Tibial nerve (tissue), 4 donors: ENCODE measurements at regions not wholly inside any gene's neighbourhood (a gene's known extent, or its start where the extent isn't known, plus 50 kb on each side); places are given as distances from the start of the nearest gene placed in this dataset.
"Not testable (repeated sequence)": the region's sequence is repeated elsewhere in the genome, so short reads cannot be mapped to it uniquely, and the experiment has no call there.

ENCODE experiments used
- DNase-seq, 2 donors: peaks; one replicate each; pipeline ENCODE4 v3.0.0-alpha.2; 2019; ENCODE audit warnings: low spot score in 2 of 2
- H3K27ac ChIP-seq, 4 donors: fragments of 200-600 bp; sonication (generic) in 3 of 4; one replicate each; pipeline ENCODE4 v1.5.1; 2017 to 2019; ENCODE audit warnings: mild to moderate bottlenecking in 1 of 4
- H3K27me3 ChIP-seq, 2 donors: fragments of 200-600 bp; sonication (generic) in 1 of 2; one replicate each; pipeline versions ENCODE4 v1.5.1 to v1.6.0; 2017 to 2019
- H3K36me3 ChIP-seq, 3 donors: fragments of 200-600 bp; sonication (generic); one replicate each; pipeline ENCODE4 v1.5.1; 2018 to 2019
- H3K4me1 ChIP-seq, 4 donors: fragments of 200-600 bp; sonication (generic) in 3 of 4; one replicate each; pipeline ENCODE4 v1.5.1; 2017 to 2019
- H3K4me3 ChIP-seq, 4 donors: fragments of 200-600 bp; sonication (generic) in 3 of 4; one replicate each; pipeline ENCODE4 v1.5.1; 2017 to 2019; ENCODE audit warnings: mild to moderate bottlenecking in 1 of 4, moderate library complexity in 1 of 4
- H3K9me3 ChIP-seq, 4 donors: fragments of 200-600 bp; sonication (generic) in 3 of 4; one replicate each; pipeline ENCODE4 v1.5.1; 2017 to 2019
- CTCF ChIP-seq, 5 experiments: fragments of 200-600 bp in 3 of 5; fragments of 450-650 bp in 2 of 5; sonication (generic) in 3 of 5; IDR thresholded peaks; one replicate each; pipeline ENCODE4 v1.5.1; 2016 to 2019; ENCODE audit warnings: antibody characterized with exemption in 5 of 5, mild to moderate bottlenecking in 3 of 5, moderate library complexity in 2 of 5
- EP300 ChIP-seq, 2 donors: sonication (generic); formaldehyde crosslinking; IDR thresholded peaks; one replicate each; pipeline ENCODE4 v1.6.1; 2017; ENCODE audit warnings: antibody characterized with exemption in 2 of 2, mild to moderate bottlenecking in 1 of 2
- POLR2A ChIP-seq, 2 donors: fragments of 450-650 bp; IDR thresholded peaks; one replicate each; pipeline ENCODE4 v1.6.1; 2017; ENCODE audit warnings: antibody characterized with exemption in 2 of 2, mild to moderate bottlenecking in 2 of 2, moderate library complexity in 2 of 2
- whole genome bisulfite sequencing, 2 donors: methylation state at CpG; one replicate each; pipeline ENCODE4 v1.1.5; 2018; 5-methylcytosine and 5-hydroxymethylcytosine counted together

GRCh38 chrX:46179748-46180147 is 365.5 kb downstream of the ZNF674 start:
- Histone ChIP-seq H3K27me3 (no peaks in the 10 kb centered on the region), H3K27ac (no peak overlapping the region), H3K4me1 (no peaks in the 10 kb centered on the region), H3K9me3 (no peaks in the 10 kb centered on the region), H3K4me3 (no peak overlapping the region), H3K36me3 (no peaks in the 10 kb centered on the region)
- no peak for DNase-seq
- 40 to 70% methylated on average over 1 to 3 of the region's 3 CpGs for WGBS, 2 donors
- TF ChIP-seq POLR2A (IDR thresholded peaks at IDR 0.05) (no peak), CTCF (IDR thresholded peaks at IDR 0.05) (no peak), EP300 (IDR thresholded peaks at IDR 0.05) (no peak)

- WGBS, 2 donors = 47 to 77% methylated on average over 1 of the region's 1 CpG
- H3K36me3 ChIP-seq = no peaks in the 10 kb centered on the region
- H3K4me1 ChIP-seq = no peaks in the 10 kb centered on the region
- no peaks in the 10 kb centered on the region for H3K9me3 ChIP-seq
- H3K4me3 ChIP-seq = no peak overlapping the region
- no peak for DNase-seq
- no peak overlapping the region for H3K27ac ChIP-seq
- TF ChIP-seq EP300 (IDR thresholded peaks at IDR 0.05) (no peak), CTCF (IDR thresholded peaks at IDR 0.05) (no peak), POLR2A (IDR thresholded peaks at IDR 0.05) (no peak)
- no peaks in the 10 kb centered on the region for H3K27me3 ChIP-seq
Measured at GRCh38 chrX:46178763-46179162, 366.5 kb downstream of the ZNF674 start.

DNA sequence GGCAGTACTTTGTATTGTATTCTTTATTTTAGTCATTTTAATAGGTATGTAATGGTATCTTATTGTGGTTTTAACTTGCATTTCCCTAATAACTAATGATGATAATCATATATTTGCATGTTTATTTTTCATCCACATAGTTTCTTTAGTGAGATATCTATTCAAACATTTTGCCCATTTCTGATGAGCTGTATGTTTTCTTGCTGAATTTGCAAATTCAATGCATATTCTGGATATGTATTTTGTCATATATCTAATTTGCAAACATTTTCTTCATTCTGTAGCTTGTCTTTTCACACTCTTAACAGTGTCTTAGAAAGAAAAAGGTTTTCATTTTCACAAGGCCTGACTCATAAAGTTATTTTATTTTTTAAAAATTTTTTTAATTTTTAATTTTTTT is 372.1 kb downstream of the ZNF674 start:
- Histone ChIP-seq H3K27ac (no peak overlapping the region), H3K36me3 (no peaks in the 10 kb centered on the region), H3K9me3 (no peaks in the 10 kb centered on the region), H3K27me3 (no peaks in the 10 kb centered on the region), H3K4me3 (no peak overlapping the region), H3K4me1 (no peaks in the 10 kb centered on the region)
- no peak for TF ChIP-seq CTCF (IDR thresholded peaks at IDR 0.05)
- no peak for TF ChIP-seq POLR2A (IDR thresholded peaks at IDR 0.05)
- DNase-seq = no peak

DNA sequence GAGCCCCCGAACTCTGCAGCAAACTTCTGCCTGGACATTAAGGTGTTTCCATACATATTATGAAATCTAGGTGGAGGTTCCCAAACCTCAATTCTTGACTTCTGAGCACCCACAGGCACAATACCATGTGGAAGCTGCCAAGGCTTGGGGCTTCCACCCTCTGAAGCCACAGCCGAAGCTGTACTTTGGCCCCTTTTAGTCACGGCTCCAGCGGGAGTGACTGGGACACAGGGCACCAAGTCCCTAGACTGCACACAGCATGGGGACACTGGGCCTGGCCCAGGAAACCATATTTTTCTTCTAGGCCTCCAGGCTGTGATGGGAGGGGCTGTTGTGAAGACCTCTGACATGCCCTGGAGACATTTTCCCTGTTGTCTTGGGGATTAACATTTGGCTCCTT is 373.8 kb downstream of the ZNF674 start:
- not testable (repeated sequence) for H3K4me3 ChIP-seq, H3K4me1 ChIP-seq, H3K36me3 ChIP-seq, DNase-seq, H3K27ac ChIP-seq, H3K27me3 ChIP-seq, H3K9me3 ChIP-seq
- WGBS, 2 donors = 93% methylated on average over 4 of the region's 4 CpGs; no CpG with 5 or more reads in 1 of the 2 donors

DNA sequence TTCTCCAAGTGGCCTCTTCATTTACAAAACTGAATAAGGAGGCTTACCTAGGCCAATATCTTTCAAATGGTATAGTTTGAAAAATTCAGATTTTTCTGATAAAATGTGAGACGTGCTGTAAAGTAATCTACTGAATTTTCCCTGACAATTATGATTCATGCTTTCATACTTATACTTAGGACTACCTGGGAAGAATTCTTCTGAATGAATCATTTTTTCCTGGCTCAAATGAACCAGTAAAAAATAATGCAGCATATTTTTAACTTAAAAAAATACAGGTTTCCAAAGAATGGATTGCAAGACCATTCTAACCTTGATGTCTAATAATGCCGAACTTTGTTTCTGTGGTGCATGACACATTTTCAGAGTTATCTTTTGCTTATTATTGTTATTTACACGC is 375.4 kb downstream of the ZNF674 start:
- 68 to 81% methylated on average over 3 of the region's 3 CpGs for whole genome bisulfite sequencing, 2 donors
- Histone ChIP-seq H3K27ac (no peak overlapping the region), H3K9me3 (no peaks in the 10 kb centered on the region), H3K27me3 (no peaks in the 10 kb centered on the region), H3K4me1 (no peaks in the 10 kb centered on the region), H3K36me3 (no peaks in the 10 kb centered on the region), H3K4me3 (no peak overlapping the region)
- TF ChIP-seq EP300 (IDR thresholded peaks at IDR 0.05) (no peak), POLR2A (IDR thresholded peaks at IDR 0.05) (no peak), CTCF (IDR thresholded peaks at IDR 0.05) (no peak)
- no peak for DNase-seq

GRCh38 chrX:46168254-46168653 is 377.0 kb downstream of the ZNF674 start:
- TF ChIP-seq EP300 (IDR thresholded peaks at IDR 0.05) = no peak
- no peak for TF ChIP-seq POLR2A (IDR thresholded peaks at IDR 0.05)
- TF ChIP-seq CTCF (IDR thresholded peaks at IDR 0.05) = no peak
- no peaks in the 10 kb centered on the region for H3K4me1 ChIP-seq
- 57 to 80% methylated on average over 2 to 3 of the region's 3 CpGs for WGBS, 2 donors
- H3K27me3 ChIP-seq = no peaks in the 10 kb centered on the region
- H3K36me3 ChIP-seq = no peaks in the 10 kb centered on the region
- no peak overlapping the region for H3K27ac ChIP-seq
- H3K4me3 ChIP-seq = no peak overlapping the region
- no peaks in the 10 kb centered on the region for H3K9me3 ChIP-seq
- DNase-seq = no peak
